Activated CD4-positive, CD25-positive, alpha-beta regulatory T cell treated with anti-CD3 and anti-CD28 coated beads, Interleukin-2, amount 50 U/mL, for 72 hours (primary cell): ENCODE measurements at regions not wholly inside any gene's neighbourhood (a gene's known extent, or its start where the extent isn't known, plus 50 kb on each side); places are given as distances from the start of the nearest gene placed in this dataset.

ENCODE experiments used
- DNase-seq: peaks from one replicate; pipeline ENCODE4 v3.0.0; 2021

GRCh38 chr2:83747141-83747540 lies 711.9 kb downstream of the SUCLG1 start:
- no peak for DNase-seq

GRCh38 chr2:83744855-83745254 lies 714.2 kb downstream of the SUCLG1 start:
- DNase-seq: no peak

DNA sequence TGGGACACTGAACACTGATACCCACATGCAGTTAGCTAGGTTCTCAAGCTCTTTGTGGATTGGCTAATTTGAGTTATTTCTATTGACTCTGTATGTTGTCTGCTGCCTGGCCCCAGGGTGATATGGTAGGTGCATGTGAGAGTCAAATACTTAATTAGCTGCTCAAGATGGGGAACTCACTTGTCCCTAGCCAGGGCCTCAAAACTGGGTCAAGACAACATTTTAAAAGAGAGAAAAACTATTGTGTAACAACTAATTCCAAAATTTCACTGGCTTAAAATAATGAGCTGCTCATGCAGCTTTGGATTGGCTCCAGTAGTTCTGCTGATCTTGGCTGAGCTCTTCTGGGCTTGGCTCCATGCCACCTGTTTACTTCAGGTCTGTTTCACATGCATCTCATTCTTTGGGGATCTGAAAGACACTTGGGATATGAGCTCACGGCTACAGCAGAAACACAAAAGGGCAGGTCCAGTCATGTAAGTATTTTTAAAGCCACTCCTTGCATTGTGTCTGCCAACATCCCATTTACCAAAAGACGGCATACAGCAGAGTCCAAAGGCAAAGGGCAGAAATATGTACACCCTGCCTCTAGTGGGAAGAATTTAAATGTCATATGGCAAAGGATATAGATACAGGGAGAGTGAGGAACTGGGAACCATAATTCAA lies 716.8 kb downstream of the SUCLG1 start:
- no peak for DNase-seq

DNA sequence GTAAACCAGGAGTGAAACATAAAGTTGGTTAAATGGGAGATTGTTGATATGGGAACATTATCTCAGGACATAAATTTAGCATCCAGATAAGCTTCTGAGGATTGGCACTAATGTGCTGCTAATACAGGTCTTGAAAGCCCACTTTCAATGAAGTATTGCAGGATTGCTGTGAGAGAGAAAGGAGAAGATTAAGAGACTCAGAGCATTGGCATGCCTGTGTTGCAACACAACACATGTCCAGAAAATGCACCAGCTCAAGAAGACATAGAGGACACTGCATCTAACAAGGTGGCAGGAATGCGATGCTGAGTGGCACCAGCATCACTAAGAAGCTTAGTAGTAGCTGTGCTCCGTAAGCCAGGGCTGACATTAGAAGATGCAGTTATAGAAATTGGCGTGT lies 728.9 kb downstream of the SUCLG1 start:
- DNase-seq: no peak

GRCh38 chr2:83725735-83726134 lies 733.3 kb downstream of the SUCLG1 start:
- no peak for DNase-seq

DNA sequence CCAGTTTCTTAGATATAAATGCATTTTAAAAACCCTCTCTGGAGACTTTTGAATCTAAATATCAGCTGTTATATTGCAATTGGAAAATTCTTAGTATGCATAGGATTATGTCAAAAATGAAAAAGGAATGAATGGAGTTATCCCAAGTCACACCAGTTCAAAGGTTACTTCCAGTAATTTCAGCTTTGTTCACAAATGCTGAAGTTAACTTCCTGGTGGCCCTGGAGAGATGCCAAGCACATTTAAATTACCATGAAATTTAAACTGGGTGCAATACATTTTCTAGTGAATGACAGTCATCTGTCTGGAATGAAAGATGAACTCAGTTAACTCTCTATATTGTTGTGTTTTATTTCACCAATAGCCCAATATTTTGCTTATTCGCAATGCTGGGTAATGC lies 753.9 kb downstream of the SUCLG1 start:
- DNase-seq: no peak

GRCh38 chr2:83703598-83703997 lies 755.5 kb downstream of the SUCLG1 start:
- no peak for DNase-seq

- no peak for DNase-seq
Measured at GRCh38 chr2:83696838-83697237, 762.2 kb downstream of the SUCLG1 start.

- no peak for DNase-seq
Measured at GRCh38 chr2:83695530-83695929, 763.5 kb downstream of the SUCLG1 start.

- no peak for DNase-seq
Measured at GRCh38 chr2:83695037-83695436, 764.0 kb downstream of the SUCLG1 start.

- DNase-seq: no peak
Measured at GRCh38 chr2:83689402-83689801, 769.7 kb downstream of the SUCLG1 start.

DNA sequence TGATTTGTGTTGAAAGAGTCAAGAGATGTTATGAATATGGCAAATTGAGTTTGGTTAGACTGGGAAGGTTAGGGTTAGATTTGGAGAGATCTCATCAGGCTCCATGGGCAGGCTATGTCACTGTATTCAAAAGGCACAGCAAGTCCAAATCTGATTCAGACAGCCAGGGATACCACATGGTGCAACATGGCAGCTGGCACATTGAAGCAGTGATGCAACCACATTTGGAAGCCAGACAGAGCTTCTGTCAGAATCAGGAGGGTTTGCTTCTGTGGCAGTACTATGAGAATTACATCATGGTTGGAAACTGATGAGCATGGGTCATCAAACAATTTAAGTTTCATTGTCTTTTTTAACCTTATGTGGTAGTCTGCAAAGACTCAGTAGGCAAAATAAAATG lies 772.2 kb downstream of the SUCLG1 start:
- DNase-seq: no peak

DNA sequence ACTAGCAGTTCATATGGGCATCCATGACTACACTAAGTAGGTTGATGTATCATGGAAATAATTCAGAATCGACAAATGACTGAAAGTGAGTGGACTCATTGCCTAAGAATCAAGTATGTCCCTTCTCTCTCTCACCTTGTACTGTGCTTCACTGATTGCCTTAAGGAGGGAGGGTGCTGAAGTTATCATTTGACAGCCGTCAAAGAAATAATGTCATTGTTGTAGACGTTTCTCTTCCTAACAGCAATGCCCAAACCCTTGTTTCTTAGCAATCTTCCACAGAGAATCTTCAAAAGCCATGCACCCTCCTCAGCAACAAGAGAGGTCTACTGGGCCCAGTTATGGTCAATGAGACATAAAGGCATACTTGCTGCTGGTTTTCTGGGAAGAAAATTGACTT lies 785.0 kb downstream of the SUCLG1 start:
- DNase-seq: no peak

DNA sequence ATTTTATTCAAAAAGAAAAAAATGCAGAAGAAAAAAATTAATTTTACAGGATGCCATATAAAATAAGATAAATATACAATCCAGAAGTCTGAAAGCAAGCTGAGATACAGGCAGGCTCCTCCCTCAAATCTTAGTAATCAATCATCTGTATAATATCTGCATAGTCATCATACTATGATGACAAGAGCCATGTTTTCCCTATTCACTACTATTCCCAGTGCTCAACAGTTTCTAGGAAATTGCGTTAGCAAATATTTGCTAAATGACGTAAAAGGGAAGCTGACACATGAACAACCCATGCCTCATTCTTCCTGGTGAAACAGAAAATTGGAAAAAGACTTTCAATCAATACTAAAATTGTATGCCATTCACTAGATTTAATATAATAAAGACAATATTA lies 793.2 kb downstream of the SUCLG1 start:
- DNase-seq: no peak

DNA sequence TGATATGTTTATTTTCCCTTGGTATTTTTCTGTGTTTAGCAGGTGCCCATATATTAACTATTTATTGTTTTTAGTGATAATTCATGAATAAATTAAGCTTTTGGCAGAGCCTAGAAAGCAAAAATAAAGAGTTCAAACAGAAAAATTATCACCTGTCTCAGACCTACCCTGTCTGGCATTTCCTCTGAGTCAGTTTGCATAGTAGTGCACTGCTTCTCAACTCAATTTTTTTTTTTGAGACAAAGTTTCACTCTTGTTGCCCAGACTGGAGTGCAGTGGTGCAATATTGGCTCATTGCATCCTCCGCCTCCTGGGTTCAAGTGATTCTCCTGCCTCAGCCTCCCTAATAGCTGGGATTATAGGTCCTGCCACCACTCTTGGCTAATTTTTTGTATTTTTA lies 793.9 kb downstream of the SUCLG1 start:
- no peak for DNase-seq

GRCh38 chr2:83661711-83662110 lies 797.4 kb downstream of the SUCLG1 start:
- no peak for DNase-seq

DNA sequence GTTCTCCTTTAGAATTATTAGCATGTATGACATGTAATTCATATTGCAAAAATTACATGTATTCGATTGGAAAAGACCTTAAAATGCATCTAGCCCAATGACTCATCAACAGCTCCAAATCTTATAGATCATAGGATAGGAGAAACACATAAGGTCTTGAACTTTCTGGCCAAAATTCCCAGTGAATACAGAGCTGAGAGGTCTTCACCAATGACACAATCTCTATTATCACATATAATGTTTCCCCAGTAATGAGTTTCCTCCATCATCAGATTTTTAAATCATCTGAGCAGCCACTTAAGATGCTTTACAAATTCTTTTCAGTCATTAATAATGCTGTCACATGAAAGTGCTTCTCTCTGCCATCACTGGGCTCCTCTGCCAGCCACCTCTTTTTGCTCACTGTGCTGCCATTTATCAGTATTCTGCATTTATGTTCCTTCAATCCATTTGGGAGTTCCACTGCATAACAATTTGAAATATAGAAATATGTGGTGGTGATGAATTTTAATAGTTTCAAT lies 804.9 kb downstream of the SUCLG1 start:
- DNase-seq: no peak

DNA sequence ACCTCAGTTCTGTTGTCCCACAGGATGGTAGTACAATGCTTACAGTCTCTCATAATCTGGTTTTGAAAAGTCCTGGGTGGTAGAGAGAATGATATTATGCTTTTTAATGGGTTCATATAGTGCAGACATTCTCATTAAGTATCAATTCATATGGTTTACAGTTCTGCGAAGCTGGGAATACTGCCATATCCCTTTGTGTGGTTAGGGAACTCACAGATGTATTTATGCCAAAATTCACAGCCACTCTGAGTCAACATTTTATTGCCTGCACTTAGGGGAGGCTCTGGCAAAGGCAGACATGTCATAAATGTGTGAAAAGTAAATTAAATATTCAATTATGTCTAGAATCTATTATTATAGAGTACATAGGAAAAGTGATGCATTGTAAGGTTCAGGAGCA lies 808.2 kb downstream of the SUCLG1 start:
- DNase-seq: no peak

- DNase-seq: no peak
Measured at GRCh38 chr2:83650161-83650560, 808.9 kb downstream of the SUCLG1 start.

DNA sequence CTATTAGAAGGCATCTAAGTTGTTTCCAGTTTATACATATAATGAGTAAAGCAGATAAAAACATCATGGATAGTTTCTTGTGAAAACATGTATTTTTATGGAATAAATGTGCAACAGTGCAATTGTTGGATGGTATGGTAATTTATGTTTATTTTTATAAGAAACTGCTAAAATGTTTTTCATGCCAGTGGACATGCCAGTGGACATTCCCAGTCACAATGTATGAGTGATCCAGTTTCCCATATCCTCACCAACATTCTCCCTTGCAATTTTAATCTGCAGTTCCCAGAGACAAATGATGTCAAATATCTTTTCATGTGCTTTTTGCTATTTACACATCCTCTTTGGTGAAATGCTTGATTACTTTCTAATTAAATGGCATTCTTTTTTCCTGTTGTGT lies 818.6 kb downstream of the SUCLG1 start:
- no peak for DNase-seq

DNA sequence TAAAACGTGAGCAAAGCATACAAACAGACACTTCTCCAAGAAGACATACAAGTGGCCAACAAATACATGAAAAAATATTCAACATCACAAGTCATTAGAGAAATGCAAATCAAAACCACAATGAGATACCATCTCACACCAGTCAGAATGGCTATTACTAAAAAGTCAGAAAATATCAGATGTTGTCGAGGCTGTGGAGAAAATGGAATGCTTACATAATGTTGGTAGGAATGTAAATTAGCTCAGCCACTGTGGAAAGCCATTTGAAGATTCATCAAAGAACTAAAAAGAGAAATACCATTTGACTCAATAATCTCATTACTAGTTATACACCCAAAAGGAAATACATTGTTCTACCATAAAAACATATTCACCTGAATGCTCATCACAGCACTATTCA lies 825.7 kb downstream of the SUCLG1 start:
- no peak for DNase-seq

- no peak for DNase-seq
Measured at GRCh38 chr2:83630351-83630750, 828.7 kb downstream of the SUCLG1 start.

DNA sequence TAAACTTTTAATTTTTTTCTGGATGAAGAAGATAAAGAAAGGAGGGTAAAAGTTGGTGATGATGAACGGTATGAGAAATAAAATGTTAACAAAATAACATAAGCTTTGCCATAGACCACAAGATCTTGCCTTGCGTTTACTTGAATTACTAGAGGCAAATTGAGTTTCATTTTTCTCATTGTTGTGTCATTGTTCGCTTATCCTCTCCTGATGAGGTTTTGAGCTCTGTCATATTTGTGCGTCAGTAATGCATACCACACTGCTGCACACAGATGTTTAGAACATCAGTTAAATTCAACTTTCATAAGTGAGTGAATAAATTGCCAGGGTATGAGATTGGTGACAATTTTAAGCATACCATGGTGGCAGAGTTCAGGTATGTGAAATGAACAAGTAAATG lies 843.6 kb downstream of the SUCLG1 start:
- DNase-seq: no peak

- no peak for DNase-seq
Measured at GRCh38 chr2:83613178-83613577, 845.9 kb downstream of the SUCLG1 start.

DNA sequence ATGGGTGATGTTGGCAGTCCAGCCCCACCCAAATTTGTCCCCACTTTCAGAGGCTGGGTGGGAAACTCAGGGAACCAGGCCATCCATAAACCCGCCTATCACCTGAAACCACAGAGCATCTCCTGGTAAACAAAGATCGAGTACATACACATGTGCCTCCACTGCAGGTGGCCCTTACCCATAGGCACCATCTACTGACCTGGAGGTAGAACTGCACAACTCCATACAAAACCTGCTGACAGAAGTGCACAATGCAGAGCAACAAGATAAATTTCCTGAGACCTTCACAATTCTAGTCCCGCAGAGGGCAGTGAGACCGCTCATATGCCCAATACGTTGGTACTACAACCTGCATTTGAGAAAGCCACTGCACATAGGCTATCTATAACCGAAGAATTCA lies 856.3 kb downstream of the SUCLG1 start:
- DNase-seq: no peak
